ENCODE measurements at regions not wholly inside any gene's neighbourhood (a gene's known extent, or its start where the extent isn't known, plus 50 kb on each side); places are given as distances from the start of the nearest gene placed in this dataset.

DNA sequence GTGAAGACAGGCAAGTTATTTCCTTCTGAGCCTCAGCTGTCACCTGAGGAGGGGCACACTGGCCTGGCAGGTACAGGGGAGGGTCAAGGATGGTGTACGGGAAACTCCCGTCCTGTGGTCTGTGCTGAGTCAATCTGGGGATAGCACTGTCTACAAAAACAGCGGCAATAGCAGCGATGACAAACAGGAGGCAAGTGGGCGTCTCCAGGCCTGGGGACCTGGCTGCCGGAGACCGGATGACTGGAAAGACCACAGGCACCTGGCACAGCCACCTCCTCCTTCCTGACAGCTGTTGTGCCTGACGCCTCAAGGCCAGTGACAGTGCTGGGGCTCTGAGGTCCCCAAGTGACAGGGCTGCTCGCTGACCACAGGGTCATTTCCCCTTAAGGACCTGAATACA is 202.1 kb upstream of the HS6ST1 start:
- TF ChIP-seq, protein P1, sequence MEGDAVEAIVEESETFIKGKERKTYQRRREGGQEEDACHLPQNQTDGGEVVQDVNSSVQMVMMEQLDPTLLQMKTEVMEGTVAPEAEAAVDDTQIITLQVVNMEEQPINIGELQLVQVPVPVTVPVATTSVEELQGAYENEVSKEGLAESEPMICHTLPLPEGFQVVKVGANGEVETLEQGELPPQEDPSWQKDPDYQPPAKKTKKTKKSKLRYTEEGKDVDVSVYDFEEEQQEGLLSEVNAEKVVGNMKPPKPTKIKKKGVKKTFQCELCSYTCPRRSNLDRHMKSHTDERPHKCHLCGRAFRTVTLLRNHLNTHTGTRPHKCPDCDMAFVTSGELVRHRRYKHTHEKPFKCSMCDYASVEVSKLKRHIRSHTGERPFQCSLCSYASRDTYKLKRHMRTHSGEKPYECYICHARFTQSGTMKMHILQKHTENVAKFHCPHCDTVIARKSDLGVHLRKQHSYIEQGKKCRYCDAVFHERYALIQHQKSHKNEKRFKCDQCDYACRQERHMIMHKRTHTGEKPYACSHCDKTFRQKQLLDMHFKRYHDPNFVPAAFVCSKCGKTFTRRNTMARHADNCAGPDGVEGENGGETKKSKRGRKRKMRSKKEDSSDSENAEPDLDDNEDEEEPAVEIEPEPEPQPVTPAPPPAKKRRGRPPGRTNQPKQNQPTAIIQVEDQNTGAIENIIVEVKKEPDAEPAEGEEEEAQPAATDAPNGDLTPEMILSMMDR (conservative IDR thresholded peaks at IDR 0.05), result no peak; the same call in 1 of the 2 replicates
- TF ChIP-seq EZH2 (IDR thresholded peaks at IDR 0.05; ENCODE audit: low read depth), result no peak
